Globus pallidus (tissue), 1 donor: ENCODE measurements at regions not wholly inside any gene's neighbourhood (a gene's known extent, or its start where the extent isn't known, plus 50 kb on each side); places are given as distances from the start of the nearest gene placed in this dataset.
"Not testable (repeated sequence)": the region's sequence is repeated elsewhere in the genome, so short reads cannot be mapped to it uniquely, and the experiment has no call there.

Experiments
- DNase-seq: peaks from one replicate; pipeline ENCODE4 v3.0.0-alpha.2; 2015; ENCODE audit warnings: low spot score

DNA sequence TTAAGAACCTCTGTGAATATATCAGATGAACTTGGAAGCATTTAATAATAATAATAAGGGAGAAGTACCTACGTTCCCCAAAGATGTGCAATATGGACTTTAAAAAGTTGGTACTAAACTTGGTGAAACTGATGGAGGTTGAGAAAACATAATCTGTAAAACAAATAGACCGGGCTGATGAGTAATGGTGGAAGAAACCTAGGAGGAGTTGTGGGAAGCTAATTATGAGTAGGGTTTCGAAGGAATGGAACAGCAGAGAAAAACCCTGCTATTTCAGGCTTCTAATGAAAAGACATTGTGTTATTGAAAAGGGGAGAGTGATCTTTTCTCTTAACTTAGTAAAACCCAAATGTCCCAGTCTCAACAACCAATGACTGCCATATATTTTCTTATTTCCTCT is 229.3 kb downstream of the PCSK1 start:
- DNase-seq = no peak

- DNase-seq = no peak
Observed at GRCh38 chr5:96201503-96201902, 231.5 kb downstream of the PCSK1 start.

DNA sequence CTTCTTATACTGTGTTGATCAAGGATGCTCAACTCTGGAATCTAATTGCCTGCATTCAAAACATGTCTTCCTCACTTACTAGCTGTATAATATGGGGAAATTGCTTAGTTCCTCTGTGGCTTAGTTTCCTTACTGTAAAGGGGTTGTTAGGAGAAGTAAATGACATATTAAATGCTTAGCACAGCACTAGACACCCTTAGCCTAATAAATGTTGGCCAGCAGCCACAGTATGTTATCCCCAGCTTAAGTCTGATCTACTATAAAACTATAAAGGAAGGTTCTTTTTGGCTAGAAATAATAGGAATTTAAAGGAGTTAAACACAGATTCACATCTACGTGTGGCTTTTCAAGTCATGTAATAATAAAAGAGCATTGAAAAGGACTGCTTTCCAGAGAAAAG is 232.4 kb downstream of the PCSK1 start:
- DNase-seq = peak; percentile 10

GRCh38 chr5:96199713-96200183 is 233.3 kb downstream of the PCSK1 start:
- no peak for DNase-seq

DNA sequence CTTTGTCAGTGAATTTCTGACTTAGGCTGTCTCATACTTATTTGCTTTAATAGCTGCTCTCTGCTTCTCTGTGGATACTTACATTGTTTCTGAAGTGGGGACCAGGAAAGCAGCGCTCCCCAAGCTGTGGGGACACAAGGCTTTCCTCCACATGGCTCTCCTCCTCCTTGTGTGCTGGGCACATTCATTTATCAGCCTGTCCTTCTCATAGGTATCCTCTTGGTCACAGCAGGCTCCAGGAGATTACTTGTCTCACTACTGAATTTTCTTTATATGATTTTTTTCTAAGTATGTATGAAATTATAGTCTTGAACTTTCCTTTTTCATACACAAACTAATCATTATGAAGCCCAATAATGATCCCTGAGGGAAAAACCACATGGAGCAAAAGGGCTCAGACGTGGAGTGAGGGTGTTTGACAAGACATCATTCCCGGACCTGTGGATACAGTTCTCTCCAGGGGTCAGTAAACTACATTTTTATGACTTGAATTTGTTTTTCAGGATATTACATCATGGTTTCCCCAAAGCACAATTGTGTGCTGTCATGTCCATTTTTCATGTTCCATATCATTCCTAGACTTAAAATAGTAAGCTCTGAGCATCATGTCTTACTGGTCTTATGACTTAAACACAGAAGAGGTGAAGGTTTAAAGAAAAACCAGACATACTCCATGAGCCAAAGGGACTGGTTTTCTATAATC is 234.5 kb downstream of the PCSK1 start:
- DNase-seq = no peak

- not testable (repeated sequence) for DNase-seq
Observed at GRCh38 chr5:96197767-96198166, 235.3 kb downstream of the PCSK1 start.

- DNase-seq = no peak
Observed at GRCh38 chr5:96197347-96197746, 235.7 kb upstream of the ELL2 start.

GRCh38 chr5:96196890-96197289 is 235.2 kb upstream of the ELL2 start:
- no peak for DNase-seq

- no peak for DNase-seq
Observed at GRCh38 chr5:96196407-96196806, 234.8 kb upstream of the ELL2 start.

DNA sequence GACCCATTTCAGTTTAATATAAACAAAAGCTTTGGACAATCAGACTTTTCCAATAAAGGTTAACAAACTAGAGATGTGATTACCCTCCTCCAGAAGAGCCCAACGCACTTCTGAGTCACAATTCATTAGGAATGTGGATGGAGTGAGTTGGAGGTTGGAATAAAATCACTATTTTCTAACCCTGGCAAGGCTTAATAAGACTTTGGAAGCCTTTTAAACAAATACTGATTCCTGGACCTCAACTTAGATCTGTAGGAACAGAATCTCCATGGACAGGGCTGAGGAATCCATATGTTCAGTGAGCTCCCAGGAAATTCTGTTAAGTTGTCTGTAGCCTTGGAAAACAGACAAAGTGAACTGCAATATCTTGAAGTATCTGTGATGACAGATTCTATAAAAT is 233.5 kb upstream of the ELL2 start:
- no peak for DNase-seq

GRCh38 chr5:96194593-96194992 is 232.9 kb upstream of the ELL2 start:
- no peak for DNase-seq

DNA sequence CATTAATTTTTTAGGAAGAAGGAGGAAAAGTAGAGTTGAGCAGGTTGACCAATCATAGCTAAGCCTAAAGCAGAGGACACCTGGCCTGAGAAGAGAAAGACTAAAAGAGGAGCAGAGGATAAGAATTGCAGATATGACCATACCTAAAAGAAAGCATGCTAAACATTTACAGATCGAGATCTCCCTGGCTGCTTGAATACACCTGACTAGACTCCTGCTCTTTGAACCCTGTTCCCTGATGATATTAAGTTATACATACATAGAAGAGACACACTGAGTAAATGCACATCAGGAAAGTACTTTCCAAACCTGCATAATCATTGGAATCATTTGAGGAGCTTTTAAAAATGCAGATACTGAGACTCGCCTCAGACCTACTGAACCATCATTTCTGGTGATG is 232.3 kb upstream of the ELL2 start:
- DNase-seq = no peak

DNA sequence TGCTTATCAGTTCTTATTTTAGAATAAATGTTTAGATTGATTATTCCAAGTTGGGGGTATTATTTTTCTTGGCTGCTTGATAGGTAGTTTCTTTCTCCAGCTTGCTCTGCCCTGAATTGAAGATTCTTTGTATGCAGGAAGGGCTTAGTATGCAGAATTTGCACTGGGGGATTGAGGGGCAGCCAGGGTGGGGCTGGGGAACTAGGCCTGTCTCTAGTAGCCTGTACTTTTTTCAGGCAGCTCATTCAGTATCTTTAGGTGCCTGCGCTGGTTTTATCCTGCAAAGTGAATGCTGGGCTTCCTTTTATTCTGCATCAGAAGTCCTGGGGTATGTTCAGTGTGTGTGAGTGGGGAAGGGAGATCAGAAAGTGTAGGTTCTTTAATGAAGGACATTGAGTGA is 228.3 kb upstream of the ELL2 start:
- no peak for DNase-seq

- DNase-seq = no peak
Observed at GRCh38 chr5:96189028-96189826, 227.6 kb upstream of the ELL2 start.

GRCh38 chr5:96187309-96188027 is 225.8 kb upstream of the ELL2 start:
- no peak for DNase-seq

GRCh38 chr5:96184510-96184909 is 222.9 kb upstream of the ELL2 start:
- DNase-seq = not testable (repeated sequence)

GRCh38 chr5:96180684-96181435 is 219.2 kb upstream of the ELL2 start:
- DNase-seq = no peak

- no peak for DNase-seq
Observed at GRCh38 chr5:96177303-96177869, 215.7 kb upstream of the ELL2 start.

GRCh38 chr5:96176022-96176421 is 214.4 kb upstream of the ELL2 start:
- DNase-seq = no peak

- no peak for DNase-seq
Observed at GRCh38 chr5:96175090-96175489, 213.4 kb upstream of the ELL2 start.

- DNase-seq = no peak
Observed at GRCh38 chr5:96173366-96173765, 211.7 kb upstream of the ELL2 start.

DNA sequence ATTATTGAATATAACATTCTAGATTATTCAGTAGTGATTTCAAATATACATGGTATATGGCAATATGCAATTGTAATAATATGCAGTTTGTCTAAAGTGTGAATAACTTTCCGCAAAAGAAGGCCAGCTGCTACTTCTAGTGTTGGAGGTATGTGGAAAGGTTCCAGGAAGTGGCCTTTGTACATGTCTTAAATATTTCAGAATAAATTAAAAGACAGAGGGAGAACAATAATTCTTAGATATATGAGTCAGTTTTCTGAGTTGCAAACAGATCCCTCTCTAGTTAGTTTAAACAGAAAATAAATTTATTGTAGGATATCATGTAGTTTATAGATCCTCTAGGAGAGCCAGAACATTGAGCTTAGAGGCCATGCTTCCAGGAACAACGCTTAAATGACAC is 210.8 kb upstream of the ELL2 start:
- no peak for DNase-seq
